Mesothelial cell of epicardium (in vitro differentiated cells): ENCODE measurements at regions not wholly inside any gene's neighbourhood (a gene's known extent, or its start where the extent isn't known, plus 50 kb on each side); places are given as distances from the start of the nearest gene placed in this dataset.
A peak's percentile ranks its signal among the peaks of the same experiment; 100 is the strongest.
"Not testable (repeated sequence)": the region's sequence is repeated elsewhere in the genome, so short reads cannot be mapped to it uniquely, and the experiment has no call there.

ENCODE experiments used
- DNase-seq, 2 experiments: peaks; one replicate each; pipeline ENCODE4 v3.0.0; 2021; ENCODE audit warnings: low spot score in 2 of 2; ENCODE audit not compliant: unreplicated experiment in 2 of 2
- H3K27ac Mint-ChIP-seq: 2 replicates; pipeline ENCODE4 v1.8.0; 2021; ENCODE audit warnings: mixed read lengths
- H3K27me3 Mint-ChIP-seq: 2 replicates; pipeline ENCODE4 v1.8.0; 2021; ENCODE audit warnings: low read depth, mixed read lengths
- H3K36me3 Mint-ChIP-seq: 2 replicates; pipeline ENCODE4 v1.8.0; 2021; ENCODE audit warnings: mixed read lengths
- H3K4me1 Mint-ChIP-seq: 2 replicates; pipeline ENCODE4 v1.8.0; 2021; ENCODE audit warnings: mixed read lengths
- H3K4me3 Mint-ChIP-seq: 2 replicates; pipeline ENCODE4 v1.8.0; 2021; ENCODE audit warnings: mild to moderate bottlenecking, moderate library complexity, mixed read lengths
- H3K9me3 Mint-ChIP-seq: 2 replicates; pipeline ENCODE4 v1.8.0; 2021; ENCODE audit warnings: mixed read lengths

GRCh38 chr4:49140351-49140750 lies 154.3 kb downstream of the CWH43 start:
- H3K27me3 Mint-ChIP-seq, H3K4me3 Mint-ChIP-seq: not testable (repeated sequence)
- DNase-seq, result peak in 1 of 2 experiments; percentile 37

GRCh38 chr4:49141955-49142354 lies 155.9 kb downstream of the CWH43 start:
- not testable (repeated sequence) for H3K27me3 Mint-ChIP-seq, DNase-seq, H3K4me1 Mint-ChIP-seq, H3K27ac Mint-ChIP-seq, H3K4me3 Mint-ChIP-seq
- H3K9me3 Mint-ChIP-seq, result peaks cover 40% of the 10 kb centered on the region
- H3K36me3 Mint-ChIP-seq, result peaks cover 15% of the 10 kb centered on the region

More at GRCh38 chr4:49140351-49140750, 154.3 kb downstream of the CWH43 start:
- Mint-ChIP-seq H3K9me3 (peaks cover 38% of the 10 kb centered on the region), H3K36me3 (peaks cover 14% of the 10 kb centered on the region)
- H3K27ac Mint-ChIP-seq, H3K4me1 Mint-ChIP-seq: not testable (repeated sequence)

- not testable (repeated sequence) for H3K4me3 Mint-ChIP-seq, H3K27ac Mint-ChIP-seq, H3K4me1 Mint-ChIP-seq, H3K27me3 Mint-ChIP-seq, DNase-seq
- H3K9me3 Mint-ChIP-seq, result peaks cover 45% of the 10 kb centered on the region
- H3K36me3 Mint-ChIP-seq, result peaks cover 31% of the 10 kb centered on the region
Observed at GRCh38 chr4:49147143-49147542, 161.1 kb downstream of the CWH43 start.

- H3K27ac Mint-ChIP-seq, DNase-seq, H3K4me3 Mint-ChIP-seq, H3K4me1 Mint-ChIP-seq, H3K27me3 Mint-ChIP-seq: not testable (repeated sequence)
- peaks cover 31% of the 10 kb centered on the region for H3K36me3 Mint-ChIP-seq
- peaks cover 45% of the 10 kb centered on the region for H3K9me3 Mint-ChIP-seq
Observed at GRCh38 chr4:49147596-49147995, 161.5 kb downstream of the CWH43 start.

- H3K27me3 Mint-ChIP-seq, DNase-seq, H3K27ac Mint-ChIP-seq, H3K4me3 Mint-ChIP-seq, H3K4me1 Mint-ChIP-seq: not testable (repeated sequence)
- Mint-ChIP-seq H3K36me3 (peaks cover 36% of the 10 kb centered on the region), H3K9me3 (peaks cover 46% of the 10 kb centered on the region)
Observed at GRCh38 chr4:49149006-49149975, 163.2 kb downstream of the CWH43 start.

- not testable (repeated sequence) for H3K4me1 Mint-ChIP-seq
Observed at GRCh38 chr4:49150351-49151083, 164.4 kb downstream of the CWH43 start.

GRCh38 chr4:49153011-49153410 lies 166.9 kb downstream of the CWH43 start:
- Mint-ChIP-seq H3K9me3 (peaks cover 59% of the 10 kb centered on the region), H3K36me3 (peaks cover 25% of the 10 kb centered on the region)
- H3K4me3 Mint-ChIP-seq, H3K4me1 Mint-ChIP-seq, H3K27ac Mint-ChIP-seq, H3K27me3 Mint-ChIP-seq, DNase-seq: not testable (repeated sequence)

More at GRCh38 chr4:49150351-49151083, 164.4 kb downstream of the CWH43 start:
- H3K27me3 Mint-ChIP-seq, H3K27ac Mint-ChIP-seq, DNase-seq, H3K4me3 Mint-ChIP-seq: not testable (repeated sequence)
- Mint-ChIP-seq H3K36me3 (peaks cover 33% of the 10 kb centered on the region), H3K9me3 (peaks cover 50% of the 10 kb centered on the region)

- H3K27ac Mint-ChIP-seq, H3K4me3 Mint-ChIP-seq, DNase-seq, H3K4me1 Mint-ChIP-seq, H3K27me3 Mint-ChIP-seq: not testable (repeated sequence)
- Mint-ChIP-seq H3K36me3 (peaks cover 22% of the 10 kb centered on the region), H3K9me3 (peaks cover 57% of the 10 kb centered on the region)
Observed at GRCh38 chr4:49154308-49155103, 168.4 kb downstream of the CWH43 start.

GRCh38 chr4:49155270-49155669 lies 169.2 kb downstream of the CWH43 start:
- not testable (repeated sequence) for H3K4me1 Mint-ChIP-seq, H3K4me3 Mint-ChIP-seq, DNase-seq, H3K27me3 Mint-ChIP-seq, H3K27ac Mint-ChIP-seq
- H3K9me3 Mint-ChIP-seq, result peaks cover 51% of the 10 kb centered on the region
- H3K36me3 Mint-ChIP-seq, result peaks cover 19% of the 10 kb centered on the region

- not testable (repeated sequence) for DNase-seq, H3K4me1 Mint-ChIP-seq, H3K4me3 Mint-ChIP-seq, H3K27ac Mint-ChIP-seq, H3K27me3 Mint-ChIP-seq
- peaks cover 11% of the 10 kb centered on the region for H3K36me3 Mint-ChIP-seq
- peaks cover 43% of the 10 kb centered on the region for H3K9me3 Mint-ChIP-seq
Observed at GRCh38 chr4:49156309-49156708, 170.2 kb downstream of the CWH43 start.

- peaks cover 43% of the 10 kb centered on the region for H3K9me3 Mint-ChIP-seq
- not testable (repeated sequence) for H3K4me1 Mint-ChIP-seq, H3K27me3 Mint-ChIP-seq, DNase-seq, H3K27ac Mint-ChIP-seq, H3K4me3 Mint-ChIP-seq
- H3K36me3 Mint-ChIP-seq, result peaks cover 11% of the 10 kb centered on the region
Observed at GRCh38 chr4:49157630-49158029, 171.6 kb downstream of the CWH43 start.

- not testable (repeated sequence) for H3K4me1 Mint-ChIP-seq, H3K27me3 Mint-ChIP-seq, H3K27ac Mint-ChIP-seq, H3K4me3 Mint-ChIP-seq, DNase-seq, H3K36me3 Mint-ChIP-seq
- peaks cover 16% of the 10 kb centered on the region for H3K9me3 Mint-ChIP-seq
Observed at GRCh38 chr4:49161111-49161541, 175.1 kb downstream of the CWH43 start.

- not testable (repeated sequence) for H3K4me1 Mint-ChIP-seq, H3K27me3 Mint-ChIP-seq, H3K27ac Mint-ChIP-seq, H3K4me3 Mint-ChIP-seq, H3K9me3 Mint-ChIP-seq, H3K36me3 Mint-ChIP-seq, DNase-seq
Observed at GRCh38 chr4:49164916-49165315, 178.8 kb downstream of the CWH43 start.
